C4-2B (cell line): ENCODE measurements at regions not wholly inside any gene's neighbourhood (a gene's known extent, or its start where the extent isn't known, plus 50 kb on each side); places are given as distances from the start of the nearest gene placed in this dataset.

Source experiments
- CTCF ChIP-seq: fragments of 450-650 bp; conservative IDR thresholded peaks from 2 replicates; pipeline ENCODE4 v1.5.1; 2017; ENCODE audit warnings: mild to moderate bottlenecking
- ZFX ChIP-seq: fragments of 450-650 bp; IDR thresholded peaks from 2 replicates; pipeline ENCODE4 v1.6.1; 2017

DNA sequence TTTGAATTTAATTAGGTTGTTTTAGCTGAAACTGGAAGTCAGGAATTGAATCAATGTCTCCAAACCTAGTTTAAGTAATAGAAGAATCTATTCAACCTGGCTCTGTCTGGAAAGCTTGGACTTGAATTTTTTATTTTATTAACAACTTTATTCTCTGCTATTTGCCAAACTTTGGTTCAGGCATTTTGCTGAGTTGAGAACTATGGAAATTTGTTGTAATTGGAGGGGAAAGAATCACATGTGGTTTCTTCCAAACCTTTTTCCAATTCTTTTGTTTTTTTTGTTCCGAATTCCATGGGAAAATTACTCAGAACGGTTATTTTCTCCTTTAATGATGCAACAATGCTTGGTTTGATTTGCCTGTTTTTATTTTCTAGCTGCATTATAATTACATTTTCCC lies 98.2 kb upstream of the RPS23 start:
- TF ChIP-seq CTCF: no peak
- no peak for TF ChIP-seq ZFX
